H1 (cell line): ENCODE measurements at regions not wholly inside any gene's neighbourhood (a gene's known extent, or its start where the extent isn't known, plus 50 kb on each side); places are given as distances from the start of the nearest gene placed in this dataset.

Experiments
- CTCF ChIA-PET: fragments of 300-600 bp; sonication (Branson Sonifier 250); formaldehyde crosslinking; loops from one replicate; lab custom pipeline; 2021; ENCODE audit not compliant: partially characterized antibody; lab: Charles Lee
- POLR2A ChIA-PET: fragments of 300-600 bp; sonication (Branson Sonifier 250); formaldehyde crosslinking; loops from one replicate; lab custom pipeline; 2021; ENCODE audit warnings: inconsistent platforms; ENCODE audit not compliant: partially characterized antibody; lab: Charles Lee
- DNase-seq, 2 experiments: peaks; one replicate each; pipeline versions ENCODE4 v3.0.0 to v3.0.0-alpha.2; 2010 to 2022; ENCODE audit warnings: low spot score in 2 of 2, low read depth in 1 of 2, mixed read lengths in 1 of 2
- FAIRE-seq: peaks from 2 replicates; lab custom pipeline; 2011; peaks lifted over from hg19 to GRCh38; lab: Jason Lieb, UNC
- H2AFZ ChIP-seq: 2 replicates; pipeline ENCODE4 v1.8.1; 2012; ENCODE audit warnings: low read length, inconsistent platforms
- H2AK5ac ChIP-seq: 2 replicates; pipeline ENCODE4 v1.6.1; 2013; ENCODE audit warnings: low read depth, low read length
- H2BK120ac ChIP-seq: replicated peaks from 2 replicates; pipeline ENCODE3; 2013; ENCODE audit warnings: low read depth, low read length, inconsistent platforms
- H2BK12ac ChIP-seq: 2 replicates; pipeline ENCODE4 v1.6.1; 2013; ENCODE audit warnings: low read depth, low read length
- H2BK15ac ChIP-seq: 2 replicates; pipeline ENCODE4 v1.6.1; 2013; ENCODE audit warnings: low read length
- H2BK20ac ChIP-seq: 2 replicates; pipeline ENCODE4 v1.6.1; 2013; ENCODE audit warnings: low read length
- H2BK5ac ChIP-seq: 2 replicates; pipeline ENCODE4 v1.6.1; 2013; ENCODE audit warnings: low read depth, low read length
- H3K14ac ChIP-seq: 2 replicates; pipeline ENCODE4 v1.6.1; 2013; ENCODE audit warnings: inconsistent platforms; ENCODE audit not compliant: insufficient read length
- H3K18ac ChIP-seq: 2 replicates; pipeline ENCODE4 v1.6.1; 2013; ENCODE audit warnings: low read length; ENCODE audit errors: extremely low read depth
- H3K23ac ChIP-seq: 2 replicates; pipeline ENCODE4 v1.6.1; 2013; ENCODE audit warnings: inconsistent platforms; ENCODE audit not compliant: insufficient read length
- H3K23me2 ChIP-seq: 2 replicates; pipeline ENCODE4 v1.6.1; 2013; ENCODE audit warnings: low read depth, low read length
- H3K27ac ChIP-seq: 2 replicates; pipeline ENCODE4 v1.6.1; 2011; ENCODE audit warnings: low read depth, low read length, inconsistent platforms
- H3K27me3 ChIP-seq, 4 experiments: replicated peaks in 1 of 4; 1 replicate in 1 of 4; 2 replicates in 3 of 4; pipeline versions ENCODE4 v1.6.1 to v1.8.1; 2011 to 2013; ENCODE audit warnings: low read length in 3 of 4, mild to moderate bottlenecking in 3 of 4, inconsistent platforms in 2 of 4, mixed read lengths in 2 of 4, moderate library complexity in 1 of 4; ENCODE audit not compliant: control insufficient read depth in 3 of 4, insufficient read depth in 3 of 4; ENCODE audit errors: extremely low read depth in 1 of 4
- H3K36me3 ChIP-seq, 4 experiments: 2 replicates each; pipeline versions ENCODE4 v1.6.1 to v1.8.1; 2011 to 2013; ENCODE audit warnings: mild to moderate bottlenecking in 4 of 4, low read length in 3 of 4, moderate library complexity in 2 of 4, control low read depth in 1 of 4, inconsistent platforms in 1 of 4; ENCODE audit not compliant: insufficient read depth in 4 of 4, control insufficient read depth in 2 of 4
- H3K4ac ChIP-seq: replicated peaks from 2 replicates; pipeline ENCODE3; 2013; ENCODE audit warnings: low read length, low read depth, mixed read lengths, inconsistent platforms; ENCODE audit not compliant: insufficient read length
- H3K4me1 ChIP-seq, 4 experiments: replicated peaks in 1 of 4; 1 replicate in 1 of 4; 2 replicates in 3 of 4; pipeline versions ENCODE4 v1.6.1 to v1.8.1; 2011 to 2013; ENCODE audit warnings: low read length in 3 of 4, inconsistent platforms in 2 of 4, mixed read lengths in 1 of 4; ENCODE audit not compliant: insufficient read depth in 4 of 4, control insufficient read depth in 3 of 4
- H3K4me2 ChIP-seq, 2 experiments: 2 replicates each; pipeline versions ENCODE4 v1.6.1 to v1.8.1; 2011 to 2013; ENCODE audit warnings: low read depth in 2 of 2, low read length in 2 of 2, control low read depth in 1 of 2, inconsistent platforms in 1 of 2, mild to moderate bottlenecking in 1 of 2; ENCODE audit not compliant: insufficient read depth in 1 of 2
- H3K4me3 ChIP-seq, 4 experiments: fragments of 200-600, 300-600 bp in 1 of 4; sonication (generic), shearing (Covaris generic), sonication (Bioruptor Twin) in 1 of 4; 2 replicates each; pipeline versions ENCODE4 v1.5.1 to v1.8.1; 2011 to 2016; ENCODE audit warnings: low read length in 4 of 4, low read depth in 3 of 4, control low read depth in 2 of 4, inconsistent platforms in 2 of 4, mild to moderate bottlenecking in 2 of 4, mixed read lengths in 1 of 4, moderate library complexity in 1 of 4; ENCODE audit not compliant: insufficient read depth in 2 of 4; ENCODE audit errors: extremely low read depth in 1 of 4
- H3K56ac ChIP-seq: replicated peaks from 2 replicates; pipeline ENCODE3; 2013; ENCODE audit warnings: low read depth, mild to moderate bottlenecking, mixed read lengths, low read length, inconsistent platforms; ENCODE audit not compliant: insufficient read length
- H3K79me1 ChIP-seq: 2 replicates; pipeline ENCODE4 v1.6.1; 2013; ENCODE audit warnings: low read depth, low read length, control low read depth
- H3K79me2 ChIP-seq, 2 experiments: 2 replicates each; pipeline versions ENCODE4 v1.6.1 to v1.8.1; 2012 to 2013; ENCODE audit warnings: low read length in 2 of 2, mild to moderate bottlenecking in 2 of 2, inconsistent platforms in 1 of 2; ENCODE audit not compliant: insufficient read depth in 2 of 2, control insufficient read depth in 1 of 2
- H3K9ac ChIP-seq, 4 experiments: replicated peaks in 1 of 4; 1 replicate in 1 of 4; 2 replicates in 3 of 4; pipeline versions ENCODE4 v1.6.1 to v1.8.1; 2011 to 2013; ENCODE audit warnings: low read depth in 3 of 4, low read length in 3 of 4, control low read depth in 2 of 4, mild to moderate bottlenecking in 2 of 4, moderate library complexity in 2 of 4, inconsistent platforms in 1 of 4; ENCODE audit errors: extremely low read depth in 1 of 4
- H3K9me3 ChIP-seq, 2 experiments: 2 replicates each; pipeline versions ENCODE4 v1.6.1 to v1.8.1; 2012 to 2013; ENCODE audit warnings: mild to moderate bottlenecking in 2 of 2, moderate library complexity in 2 of 2, control low read depth in 1 of 2, inconsistent platforms in 1 of 2, low read depth in 1 of 2, low read length in 1 of 2, mixed read lengths in 1 of 2; ENCODE audit not compliant: insufficient read depth in 2 of 2
- H4K20me1 ChIP-seq, 2 experiments: replicated peaks in 1 of 2; 2 replicates each; pipeline versions ENCODE3 to v1.8.1; 2011 to 2013; ENCODE audit warnings: inconsistent platforms in 2 of 2, low read length in 2 of 2, mild to moderate bottlenecking in 1 of 2; ENCODE audit not compliant: insufficient read depth in 2 of 2, control insufficient read depth in 1 of 2
- H4K5ac ChIP-seq: 2 replicates; pipeline ENCODE4 v1.6.1; 2013; ENCODE audit warnings: low read length, low read depth, mixed read lengths, inconsistent platforms; ENCODE audit not compliant: insufficient read length
- H4K8ac ChIP-seq: 2 replicates; pipeline ENCODE4 v1.8.0; 2013; ENCODE audit warnings: mild to moderate bottlenecking, moderate library complexity, low read length, inconsistent platforms; ENCODE audit not compliant: insufficient read depth; ENCODE audit errors: extremely low read depth
- H4K91ac ChIP-seq: replicated peaks from 2 replicates; pipeline ENCODE3; 2013; ENCODE audit warnings: low read length, mixed read lengths, inconsistent platforms; ENCODE audit not compliant: insufficient read length
- BACH1 ChIP-seq: IDR thresholded peaks from 2 replicates; pipeline ENCODE4 v1.6.1; 2012; ENCODE audit warnings: low read length, improper control_type of control experiment
- BCL11A ChIP-seq, 2 experiments: IDR thresholded peaks; one replicate each; pipeline ENCODE4 v1.6.1; 2011; ENCODE audit warnings: low read depth in 2 of 2, low read length in 2 of 2, mild to moderate bottlenecking in 2 of 2
- CBX5 ChIP-seq: fragments of 300-800, 300-1000 bp; sonication (generic); IDR thresholded peaks from 2 replicates; pipeline ENCODE4 v1.7.1; 2016; ENCODE audit warnings: antibody characterized with exemption, low read length, low read depth
- CEBPB ChIP-seq: IDR thresholded peaks from 2 replicates; pipeline ENCODE4 v1.6.1; 2012; ENCODE audit warnings: low read depth, low read length
- JUND ChIP-seq: IDR thresholded peaks from 2 replicates; pipeline ENCODE4 v1.6.1; 2011; ENCODE audit warnings: mild to moderate bottlenecking, improper control_type of control experiment, low read length
- KDM1A ChIP-seq: fragments of 200-600, 300-600 bp; sonication (generic); IDR thresholded peaks from 2 replicates; pipeline ENCODE4 v1.7.1; 2016; ENCODE audit warnings: mild to moderate bottlenecking, low read length, borderline replicate concordance
- KDM4A ChIP-seq: IDR thresholded peaks from one replicate; pipeline ENCODE4 v1.7.1; 2012; ENCODE audit warnings: low read depth, mild to moderate bottlenecking, moderate library complexity, low read length, inconsistent platforms; ENCODE audit not compliant: severe bottlenecking
- KDM5A ChIP-seq: fragments of 200-600 bp; IDR thresholded peaks from 2 replicates; pipeline ENCODE4 v1.7.1; 2012; ENCODE audit warnings: mild to moderate bottlenecking, low read length, inconsistent platforms, mixed read lengths
- NRF1 ChIP-seq: IDR thresholded peaks from 2 replicates; pipeline ENCODE4 v1.6.1; 2011; ENCODE audit warnings: mild to moderate bottlenecking, low read depth, low read length, improper control_type of control experiment
- SRF ChIP-seq: IDR thresholded peaks from 2 replicates; pipeline ENCODE4 v1.6.1; 2011; ENCODE audit warnings: mild to moderate bottlenecking, low read depth, low read length, moderate library complexity
- TBP ChIP-seq: IDR thresholded peaks from 2 replicates; pipeline ENCODE4 v1.6.1; 2011; ENCODE audit warnings: low read depth, low read length, improper control_type of control experiment
- WGBS, 2 experiments: shearing (Covaris generic) in 1 of 2; methylation state at CpG; one replicate each; pipeline versions ENCODE4 v1.1.6 to v1.1.7; 2013 to 2015; ENCODE audit warnings: low lambda C conversion rate in 2 of 2, mixed read lengths in 2 of 2, inconsistent platforms in 1 of 2, low coverage in 1 of 2, missing lambda C conversion rate in 1 of 2; ENCODE audit not compliant: insufficient replicate concordance in 2 of 2, insufficient coverage in 1 of 2, insufficient read length in 1 of 2; ENCODE audit errors: extremely low coverage in 1 of 2, missing lambda C conversion rate in 1 of 2; 5-methylcytosine and 5-hydroxymethylcytosine counted together

- H2BK20ac ChIP-seq = no peak overlapping the region
- H3K27me3 ChIP-seq = 0 out of 7 replicates have a peak, but pooled peaks cover 0 to 3% (median 0%) of the 10 kb centered on the region in 4 experiments
- no peak overlapping the region for H3K9ac ChIP-seq
- TF ChIP-seq NRF1 (no peak), TBP (no peak), BACH1 (no peak), BCL11A (IDR thresholded peaks at IDR 0.05; ENCODE audit: low read depth in 2 of 2, low read length in 2 of 2) (no peak), SRF (no peak), KDM5A (no peak), JUND (no peak), KDM4A (no peak), CBX5 (no peak), CEBPB (no peak), KDM1A (no peak)
- H3K9me3 ChIP-seq = no peaks in the 10 kb centered on the region
- no peak overlapping the region for H2BK15ac ChIP-seq
- no peak overlapping the region for H3K4me3 ChIP-seq
- no peak overlapping the region for H2BK120ac ChIP-seq
- no peak overlapping the region for H3K4ac ChIP-seq
- H4K91ac ChIP-seq = no peak overlapping the region
- H2AK5ac ChIP-seq = no peak overlapping the region
- no peak overlapping the region for H4K5ac ChIP-seq
- no peaks in the 10 kb centered on the region for H3K23me2 ChIP-seq
- H3K56ac ChIP-seq = no peak overlapping the region
- no peak overlapping the region for H3K18ac ChIP-seq
- H3K14ac ChIP-seq = no peak overlapping the region
- no peaks in the 10 kb centered on the region for H3K79me1 ChIP-seq
- DNase-seq (no peak), FAIRE-seq (no peak)
- ChIA-PET POLR2A (no interaction called here), CTCF (no interaction called here)
- H3K4me2 ChIP-seq = no peak overlapping the region
- H2AFZ ChIP-seq = no peak overlapping the region
- H3K23ac ChIP-seq = no peak overlapping the region
- H3K79me2 ChIP-seq = no peaks in the 10 kb centered on the region
- H3K36me3 ChIP-seq = no peaks in the 10 kb centered on the region
- no peak overlapping the region for H2BK5ac ChIP-seq
- no peaks in the 10 kb centered on the region for H4K20me1 ChIP-seq
- H4K8ac ChIP-seq = no peak overlapping the region
- WGBS, 2 experiments = 73% methylated on average over 2 of the region's 2 CpGs; no CpG with 5 or more reads in 1 of the 2 experiments
- H3K4me1 ChIP-seq = peaks cover 0 to 7% (median 3%) of the 10 kb centered on the region in 4 experiments; a peak in 1 of 7 replicates
- no peak overlapping the region for H2BK12ac ChIP-seq
- no peak overlapping the region for H3K27ac ChIP-seq
These were observed 185.1 kb downstream of the QDPR start for GRCh38 chr4:17326756-17327155.
